A673 (cell line): ENCODE measurements at regions not wholly inside any gene's neighbourhood (a gene's known extent, or its start where the extent isn't known, plus 50 kb on each side); places are given as distances from the start of the nearest gene placed in this dataset.

Experiments used
- BruUV-seq: library from RNA; stranded (reverse); fragments of 400-500 nt; replicated peaks from 2 replicates; lab custom pipeline; 2021; lab: Mats Ljungman, UMichigan
- CTCF ChIA-PET: fragments of 300-600 bp; sonication (Branson Sonifier 250); formaldehyde crosslinking; loops from one replicate; lab custom pipeline; 2022; ENCODE audit warnings: antibody characterized with exemption; lab: Charles Lee
- POLR2A ChIA-PET: fragments of 300-600 bp; sonication (Branson Sonifier 250); formaldehyde crosslinking; loops from one replicate; lab custom pipeline; 2022; ENCODE audit warnings: antibody characterized with exemption; ENCODE audit not compliant: low non-redundant PET; lab: Charles Lee
- DNase-seq: peaks from one replicate; pipeline ENCODE4 v3.0.0-alpha.2; 2015; ENCODE audit warnings: low spot score
- H3K27ac ChIP-seq: fragments of 200-600 bp; sonication (generic); 2 replicates; pipeline ENCODE4 v1.5.1; 2016; ENCODE audit warnings: mixed run types, low read depth, mild to moderate bottlenecking, mixed read lengths, antibody characterized with exemption, low read length; ENCODE audit not compliant: poor library complexity, severe bottlenecking
- H3K27me3 ChIP-seq: fragments of 200-600 bp; sonication (generic); replicated peaks from 2 replicates; pipeline ENCODE4 v1.6.1; 2017; ENCODE audit warnings: mixed run types, low read depth, mild to moderate bottlenecking, mixed read lengths, antibody characterized with exemption, low read length; ENCODE audit not compliant: insufficient read depth, poor library complexity
- H3K36me3 ChIP-seq: fragments of 200-600 bp; sonication (generic); 2 replicates; pipeline ENCODE4 v1.6.1; 2016; ENCODE audit warnings: mixed run types, mild to moderate bottlenecking, mixed read lengths, antibody characterized with exemption, low read length; ENCODE audit not compliant: insufficient read depth, poor library complexity, severe bottlenecking
- H3K4me1 ChIP-seq: fragments of 200-600 bp; sonication (generic); 2 replicates; pipeline ENCODE4 v1.6.1; 2017; ENCODE audit warnings: mixed run types, mild to moderate bottlenecking, mixed read lengths, antibody characterized with exemption, low read length; ENCODE audit not compliant: insufficient read depth, poor library complexity, severe bottlenecking
- H3K4me3 ChIP-seq: fragments of 200-600 bp; sonication (generic); 2 replicates; pipeline ENCODE4 v1.5.1; 2016; ENCODE audit warnings: low read depth, mixed run types, mild to moderate bottlenecking, mixed read lengths, low read length; ENCODE audit not compliant: poor library complexity, severe bottlenecking
- H3K9me3 ChIP-seq: fragments of 200-600 bp; sonication (generic); 2 replicates; pipeline ENCODE4 v1.6.1; 2016; ENCODE audit warnings: mixed run types, low read depth, mild to moderate bottlenecking, mixed read lengths, antibody characterized with exemption, low read length; ENCODE audit not compliant: poor library complexity, severe bottlenecking
- CTCF ChIP-seq: fragments of 300-800, 200-600 bp; sonication (generic); conservative IDR thresholded peaks from 2 replicates; pipeline ENCODE4 v1.5.1; 2017; ENCODE audit warnings: low read depth, mild to moderate bottlenecking, antibody characterized with exemption, low read length, moderate library complexity, mixed read lengths
- EZH2 ChIP-seq: fragments of 200-600 bp; sonication (generic); IDR thresholded peaks from 2 replicates; pipeline ENCODE4 v1.6.1; 2017; ENCODE audit warnings: borderline replicate concordance, low read depth, mild to moderate bottlenecking, mixed read lengths, antibody characterized with exemption, low read length; ENCODE audit not compliant: poor library complexity, severe bottlenecking
- intact Hi-C: fragments of 100-400 bp; cut with micrococcal nuclease; formaldehyde crosslinking; loops from one replicate; pipeline ENCODE4 v1.10.0; 2022; ENCODE audit not compliant: unreplicated experiment

- BruUV-seq: no TSS peak
- DNase-seq: no peak
- H3K4me1 ChIP-seq: peaks cover 10% of the 10 kb centered on the region
- no peak overlapping the region for H3K4me3 ChIP-seq
- H3K36me3 ChIP-seq: no peaks in the 10 kb centered on the region
- intact Hi-C loops: loop anchor here (5.0 kb wide), 1 partner anchor 52 kb away; no protein-coding TSS in a partner anchor
- POLR2A ChIA-PET: no interaction called here
- TF ChIP-seq CTCF: no peak
- TF ChIP-seq EZH2: no peak
- no peak overlapping the region for H3K27ac ChIP-seq
- H3K27me3 ChIP-seq: no peaks in the 10 kb centered on the region
- CTCF ChIA-PET: no interaction called here
- no peaks in the 10 kb centered on the region for H3K9me3 ChIP-seq
Observed at GRCh38 chr9:135280666-135281065, 193.2 kb downstream of the OLFM1 start.

GRCh38 chr9:135281151-135281550 lies 193.7 kb downstream of the OLFM1 start:
- peaks cover 10% of the 10 kb centered on the region for H3K4me1 ChIP-seq
- CTCF ChIA-PET: no interaction called here
- no peak for TF ChIP-seq EZH2
- peak; percentile 38 for TF ChIP-seq CTCF
- H3K27me3 ChIP-seq: no peaks in the 10 kb centered on the region
- BruUV-seq: no TSS peak
- H3K9me3 ChIP-seq: no peaks in the 10 kb centered on the region
- POLR2A ChIA-PET: no interaction called here
- intact Hi-C loops: loop anchor here (5.0 kb wide), 1 partner anchor 51 kb away; no protein-coding TSS in a partner anchor
- H3K4me3 ChIP-seq: no peak overlapping the region
- no peaks in the 10 kb centered on the region for H3K36me3 ChIP-seq
- H3K27ac ChIP-seq: no peak overlapping the region
- no peak for DNase-seq

GRCh38 chr9:135281791-135282737 lies 194.6 kb downstream of the OLFM1 start:
- intact Hi-C loops: loop anchor here (5.0 kb wide), 1 partner anchor 50 kb away; no protein-coding TSS in a partner anchor
- DNase-seq: peak; percentile 51
- Histone ChIP-seq H3K4me1 (peaks cover 10% of the 10 kb centered on the region), H3K27ac (no peak overlapping the region), H3K9me3 (no peaks in the 10 kb centered on the region), H3K36me3 (no peaks in the 10 kb centered on the region), H3K4me3 (no peak overlapping the region), H3K27me3 (no peaks in the 10 kb centered on the region)
- no TSS peak for BruUV-seq
- POLR2A ChIA-PET: no interaction called here
- CTCF ChIA-PET: no interaction called here
- TF ChIP-seq EZH2 (no peak), CTCF (no peak)
